ENCODE measurements at regions not wholly inside any gene's neighbourhood (a gene's known extent, or its start where the extent isn't known, plus 50 kb on each side); places are given as distances from the start of the nearest gene placed in this dataset.

DNA sequence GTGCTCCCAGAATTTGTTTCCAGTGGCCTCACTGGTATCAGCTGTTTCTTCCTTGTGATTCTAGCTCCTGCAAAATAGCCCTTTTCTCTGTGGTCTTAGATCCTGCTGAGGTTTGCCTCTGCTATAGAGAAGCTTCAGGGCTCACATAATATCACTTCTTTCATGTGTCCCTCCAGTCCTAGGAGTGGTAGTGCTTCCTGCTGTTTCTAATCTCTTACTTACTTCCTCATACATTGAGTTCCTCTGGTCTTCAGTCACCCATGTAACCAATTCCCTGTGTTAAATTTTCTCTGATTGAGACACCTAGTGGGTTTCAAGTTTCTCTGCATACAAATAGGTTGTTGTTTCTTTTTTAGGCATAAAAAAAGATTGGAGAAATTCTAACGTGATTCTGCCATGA lies 1567.9 kb downstream of the ARAP2 start:
- peaks cover 2% of the 10 kb centered on the region for H3K9me3 Mint-ChIP-seq (ENCODE audit: low read depth)
- intact Hi-C loops (cut with DNase I, micrococcal nuclease) = no loop called here
- no peaks in the 10 kb centered on the region for H3K36me3 Mint-ChIP-seq (ENCODE audit: low read depth)
- no peak overlapping the region for H3K27ac Mint-ChIP-seq
- ATAC-seq = no peak
- H3K4me3 Mint-ChIP-seq = no peak overlapping the region
- no peak for DNase-seq
- H3K4me1 Mint-ChIP-seq = no peaks in the 10 kb centered on the region
- CTCF ChIA-PET = no interaction called here
- POLR2A ChIA-PET = no interaction called here
- H3K27me3 Mint-ChIP-seq = no peaks in the 10 kb centered on the region

- ChIA-PET CTCF (no interaction called here), POLR2A (no interaction called here)
- ATAC-seq (no peak), DNase-seq (no peak)
- Mint-ChIP-seq H3K4me3 (no peak overlapping the region), H3K27ac (no peak overlapping the region), H3K27me3 (no peaks in the 10 kb centered on the region), H3K36me3 (ENCODE audit: low read depth) (no peaks in the 10 kb centered on the region), H3K4me1 (no peaks in the 10 kb centered on the region), H3K9me3 (ENCODE audit: low read depth) (no peaks in the 10 kb centered on the region)
- intact Hi-C loops (cut with DNase I, micrococcal nuclease) = no loop called here
Observed at GRCh38 chr4:34678431-34678830, 1565.9 kb downstream of the ARAP2 start.

DNA sequence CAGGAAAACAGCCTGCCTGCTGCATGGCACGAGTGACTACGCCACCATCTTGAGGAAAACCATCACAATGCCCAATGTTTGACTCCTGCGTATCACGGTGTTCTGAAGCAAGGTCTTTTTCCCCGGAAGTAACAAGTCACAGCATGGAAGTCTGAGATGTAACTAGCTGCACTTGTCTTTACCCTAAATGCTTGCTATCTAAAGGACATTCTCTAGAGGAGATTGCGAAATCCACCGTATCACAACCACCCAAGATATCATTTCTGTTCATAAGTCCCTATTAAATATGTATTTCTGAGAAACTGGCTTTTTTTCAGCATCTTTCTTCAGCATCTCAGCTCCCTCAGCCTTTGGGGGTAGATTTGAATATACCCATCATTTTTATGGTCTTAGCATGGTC lies 1565.1 kb downstream of the ARAP2 start:
- no peak for ATAC-seq
- no peaks in the 10 kb centered on the region for H3K9me3 Mint-ChIP-seq (ENCODE audit: low read depth)
- H3K4me1 Mint-ChIP-seq = no peaks in the 10 kb centered on the region
- H3K36me3 Mint-ChIP-seq (ENCODE audit: low read depth) = no peaks in the 10 kb centered on the region
- ChIA-PET CTCF (interaction anchor here (0.5 kb wide), 1 partner anchor 605 kb away, joined by 3 read pairs; no protein-coding TSS in a partner anchor), POLR2A (no interaction called here)
- intact Hi-C loops (cut with DNase I, micrococcal nuclease) = no loop called here
- DNase-seq = no peak
- H3K27ac Mint-ChIP-seq = no peak overlapping the region
- H3K4me3 Mint-ChIP-seq = no peak overlapping the region
- H3K27me3 Mint-ChIP-seq = no peaks in the 10 kb centered on the region

DNA sequence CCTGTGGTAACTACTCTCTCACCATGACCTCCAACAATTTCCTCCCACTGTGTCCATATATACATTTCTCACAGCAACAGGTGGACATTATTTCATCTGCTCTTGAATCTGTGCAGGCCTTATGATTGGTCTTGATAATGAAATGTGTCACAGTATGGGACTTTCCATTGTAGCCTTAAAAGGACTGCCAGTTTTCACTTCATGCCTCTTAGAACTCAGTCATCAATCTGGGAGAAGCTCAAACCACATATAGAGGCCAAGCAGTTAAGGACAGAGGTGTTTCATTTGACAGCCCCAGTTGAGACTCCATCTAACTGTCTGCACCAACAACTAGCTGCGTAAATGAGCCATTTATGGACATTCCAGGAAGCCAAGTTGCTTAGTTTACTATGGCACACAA lies 1534.8 kb downstream of the ARAP2 start:
- intact Hi-C loops (cut with DNase I, micrococcal nuclease) = no loop called here
- Mint-ChIP-seq H3K4me1 (no peaks in the 10 kb centered on the region), H3K27me3 (no peaks in the 10 kb centered on the region), H3K36me3 (ENCODE audit: low read depth) (no peaks in the 10 kb centered on the region), H3K9me3 (ENCODE audit: low read depth) (peaks cover 9% of the 10 kb centered on the region), H3K27ac (no peak overlapping the region), H3K4me3 (no peak overlapping the region)
- no peak for DNase-seq
- POLR2A ChIA-PET = no interaction called here
- CTCF ChIA-PET = no interaction called here
- ATAC-seq = no peak

- H3K36me3 Mint-ChIP-seq (ENCODE audit: low read depth) = no peaks in the 10 kb centered on the region
- ATAC-seq = no peak
- ChIA-PET CTCF (no interaction called here), POLR2A (no interaction called here)
- intact Hi-C loops (cut with DNase I, micrococcal nuclease) = no loop called here
- no peaks in the 10 kb centered on the region for H3K27me3 Mint-ChIP-seq
- no peak overlapping the region for H3K27ac Mint-ChIP-seq
- H3K4me1 Mint-ChIP-seq = no peaks in the 10 kb centered on the region
- H3K9me3 Mint-ChIP-seq (ENCODE audit: low read depth) = no peaks in the 10 kb centered on the region
- H3K4me3 Mint-ChIP-seq = no peak overlapping the region
- no peak for DNase-seq
Observed at GRCh38 chr4:34718576-34719245, 1525.6 kb downstream of the ARAP2 start.

DNA sequence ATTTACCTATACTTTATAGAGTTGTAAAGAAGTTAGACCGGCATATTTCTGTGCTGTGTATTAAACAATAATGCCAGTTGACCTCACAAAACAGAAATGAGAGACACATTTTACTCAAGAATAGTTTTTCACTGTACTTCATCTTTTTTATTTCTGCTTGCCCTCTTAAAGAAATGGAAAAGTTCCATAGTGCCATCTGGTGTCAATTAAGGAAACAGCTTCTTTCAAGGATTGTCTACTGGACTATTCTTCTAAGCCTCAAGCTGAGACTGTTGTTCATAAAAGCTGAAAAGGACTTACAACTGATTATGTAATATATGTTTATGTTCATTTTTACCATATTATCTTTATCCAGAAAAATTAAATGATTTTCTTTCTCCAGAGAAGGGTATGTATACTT lies 1523.7 kb downstream of the ARAP2 start:
- H3K4me3 Mint-ChIP-seq = no peak overlapping the region
- POLR2A ChIA-PET = no interaction called here
- ATAC-seq (no peak), DNase-seq (no peak)
- H3K4me1 Mint-ChIP-seq = no peaks in the 10 kb centered on the region
- intact Hi-C loops (cut with DNase I, micrococcal nuclease) = no loop called here
- H3K27ac Mint-ChIP-seq = no peak overlapping the region
- CTCF ChIA-PET = interaction anchor here (1.0 kb wide), 1 partner anchor 65 kb away, joined by 3 read pairs; no protein-coding TSS in a partner anchor
- no peaks in the 10 kb centered on the region for H3K36me3 Mint-ChIP-seq (ENCODE audit: low read depth)
- H3K9me3 Mint-ChIP-seq (ENCODE audit: low read depth) = no peaks in the 10 kb centered on the region
- no peaks in the 10 kb centered on the region for H3K27me3 Mint-ChIP-seq

DNA sequence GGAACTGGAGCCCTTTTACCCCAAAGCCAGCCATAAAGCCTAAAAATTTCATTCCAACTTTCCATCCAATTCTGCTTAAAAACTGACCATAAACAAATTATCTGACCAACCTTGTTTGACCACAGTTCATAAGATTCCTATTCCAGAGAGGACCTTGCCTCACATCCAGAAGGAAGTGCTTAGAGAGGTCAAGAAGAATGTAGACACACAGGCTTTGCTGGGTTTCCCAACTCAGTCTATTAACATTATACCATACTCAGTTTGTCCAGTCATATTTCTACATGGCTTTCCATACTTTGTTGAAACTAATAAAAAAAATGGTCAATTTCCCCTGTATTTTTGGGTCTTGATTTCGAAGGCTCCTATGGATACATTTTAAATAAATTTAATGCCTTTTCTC lies 1522.5 kb downstream of the ARAP2 start:
- ATAC-seq (no peak), DNase-seq (no peak)
- H3K4me1 Mint-ChIP-seq = no peaks in the 10 kb centered on the region
- no peak overlapping the region for H3K27ac Mint-ChIP-seq
- no peak overlapping the region for H3K4me3 Mint-ChIP-seq
- CTCF ChIA-PET = no interaction called here
- no peaks in the 10 kb centered on the region for H3K36me3 Mint-ChIP-seq (ENCODE audit: low read depth)
- no peaks in the 10 kb centered on the region for H3K27me3 Mint-ChIP-seq
- no peaks in the 10 kb centered on the region for H3K9me3 Mint-ChIP-seq (ENCODE audit: low read depth)
- POLR2A ChIA-PET = no interaction called here
- intact Hi-C loops (cut with DNase I, micrococcal nuclease) = no loop called here

DNA sequence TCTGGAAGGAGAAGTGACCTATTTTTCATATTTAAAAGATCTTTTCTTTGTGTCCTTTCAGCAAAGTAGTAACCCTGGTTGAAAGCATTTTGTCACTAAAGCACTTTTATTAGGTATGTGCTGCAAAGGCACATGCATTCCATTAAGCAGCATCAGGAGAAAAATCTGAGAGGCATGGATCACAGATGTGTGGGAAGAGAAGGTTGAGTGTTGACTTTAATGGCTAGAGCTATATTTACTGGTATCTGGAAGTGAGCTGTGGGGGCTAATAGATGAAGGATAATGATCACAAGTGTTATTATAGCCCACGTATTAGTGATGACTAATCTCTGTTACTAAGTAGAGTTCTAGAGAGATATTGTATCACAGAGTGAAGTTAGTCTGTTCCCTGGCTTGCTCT lies 1520.7 kb downstream of the ARAP2 start:
- intact Hi-C loops (cut with DNase I, micrococcal nuclease) = no loop called here
- H3K4me1 Mint-ChIP-seq = no peaks in the 10 kb centered on the region
- ChIA-PET CTCF (no interaction called here), POLR2A (no interaction called here)
- H3K36me3 Mint-ChIP-seq (ENCODE audit: low read depth) = no peaks in the 10 kb centered on the region
- ATAC-seq (no peak), DNase-seq (no peak)
- no peaks in the 10 kb centered on the region for H3K27me3 Mint-ChIP-seq
- no peak overlapping the region for H3K4me3 Mint-ChIP-seq
- H3K9me3 Mint-ChIP-seq (ENCODE audit: low read depth) = no peaks in the 10 kb centered on the region
- no peak overlapping the region for H3K27ac Mint-ChIP-seq

GRCh38 chr4:34724491-34724890 lies 1519.8 kb downstream of the ARAP2 start:
- intact Hi-C loops (cut with DNase I, micrococcal nuclease) = no loop called here
- DNase-seq = no peak
- Mint-ChIP-seq H3K4me1 (no peaks in the 10 kb centered on the region), H3K4me3 (no peak overlapping the region), H3K27ac (no peak overlapping the region), H3K27me3 (no peaks in the 10 kb centered on the region), H3K36me3 (ENCODE audit: low read depth) (no peaks in the 10 kb centered on the region), H3K9me3 (ENCODE audit: low read depth) (no peaks in the 10 kb centered on the region)
- CTCF ChIA-PET = no interaction called here
- no peak for ATAC-seq
- POLR2A ChIA-PET = no interaction called here

GRCh38 chr4:34731070-34731469 lies 1513.2 kb downstream of the ARAP2 start:
- POLR2A ChIA-PET = no interaction called here

GRCh38 chr4:34732176-34732950 lies 1512.0 kb downstream of the ARAP2 start:
- Mint-ChIP-seq H3K9me3 (ENCODE audit: low read depth) (peaks cover 3% of the 10 kb centered on the region), H3K4me3 (no peak overlapping the region), H3K36me3 (ENCODE audit: low read depth) (no peaks in the 10 kb centered on the region), H3K4me1 (no peaks in the 10 kb centered on the region), H3K27ac (no peak overlapping the region), H3K27me3 (no peaks in the 10 kb centered on the region)
- ATAC-seq (no peak), DNase-seq (no peak)
- POLR2A ChIA-PET = no interaction called here
- intact Hi-C loops (cut with DNase I, micrococcal nuclease) = no loop called here
- CTCF ChIA-PET = no interaction called here

More at GRCh38 chr4:34731070-34731469, 1513.2 kb downstream of the ARAP2 start:
- Mint-ChIP-seq H3K27me3 (no peaks in the 10 kb centered on the region), H3K36me3 (ENCODE audit: low read depth) (no peaks in the 10 kb centered on the region), H3K9me3 (ENCODE audit: low read depth) (peaks cover 3% of the 10 kb centered on the region), H3K27ac (no peak overlapping the region), H3K4me1 (no peaks in the 10 kb centered on the region), H3K4me3 (no peak overlapping the region)
- CTCF ChIA-PET = no interaction called here
- ATAC-seq (no peak), DNase-seq (no peak)
- intact Hi-C loops (cut with DNase I, micrococcal nuclease) = no loop called here

DNA sequence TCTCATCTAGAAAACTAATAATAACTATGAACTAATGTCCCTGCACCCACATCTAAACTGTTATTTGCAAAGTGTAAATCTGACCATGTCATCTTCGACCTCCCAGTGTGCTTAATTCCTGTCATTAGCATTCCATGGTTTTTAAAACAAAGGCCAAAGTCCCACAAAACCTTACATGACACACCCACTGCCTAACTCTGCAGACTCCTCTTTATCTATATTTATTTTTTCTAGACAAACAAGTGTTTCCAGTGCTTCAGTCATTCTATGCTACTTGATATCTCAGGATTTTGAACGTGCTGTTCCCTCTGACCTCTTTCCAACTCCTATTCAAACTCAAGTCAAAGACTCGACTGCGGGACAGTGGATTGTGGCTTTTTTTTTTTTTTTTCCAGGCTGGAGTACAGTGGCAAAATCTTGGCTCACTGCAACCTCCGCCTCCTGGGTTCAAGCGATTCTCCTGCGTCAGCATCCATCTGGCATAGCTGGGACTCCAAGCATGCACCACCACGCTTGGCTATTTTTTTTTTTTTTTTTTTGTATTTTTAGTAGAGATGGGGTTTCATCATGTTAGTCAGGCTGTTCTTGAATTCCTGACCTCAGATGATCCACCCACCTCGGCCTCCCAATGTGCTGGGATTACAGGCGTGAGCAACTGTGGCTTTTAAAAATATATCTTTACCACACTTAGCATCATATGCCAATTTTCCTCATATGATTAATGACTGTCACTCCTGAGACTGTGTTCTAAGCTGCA lies 1511.0 kb downstream of the ARAP2 start:
- no peaks in the 10 kb centered on the region for H3K4me1 Mint-ChIP-seq
- POLR2A ChIA-PET = no interaction called here
- H3K27ac Mint-ChIP-seq = no peak overlapping the region
- no peak overlapping the region for H3K4me3 Mint-ChIP-seq
- no peaks in the 10 kb centered on the region for H3K27me3 Mint-ChIP-seq
- no peaks in the 10 kb centered on the region for H3K36me3 Mint-ChIP-seq (ENCODE audit: low read depth)
- ATAC-seq (no peak), DNase-seq (no peak)
- peaks cover 3% of the 10 kb centered on the region for H3K9me3 Mint-ChIP-seq (ENCODE audit: low read depth)
- intact Hi-C loops (cut with DNase I, micrococcal nuclease) = no loop called here
- CTCF ChIA-PET = no interaction called here
